Heart left ventricle (tissue), 13 donors: ENCODE measurements at regions not wholly inside any gene's neighbourhood (a gene's known extent, or its start where the extent isn't known, plus 50 kb on each side); places are given as distances from the start of the nearest gene placed in this dataset.

Experiments used
- POLR2A ChIP-seq, 2 donors: fragments of 450-650 bp; IDR thresholded peaks; one replicate each; pipeline ENCODE4 v1.6.1; 2017; ENCODE audit warnings: antibody characterized with exemption in 2 of 2, mild to moderate bottlenecking in 2 of 2, moderate library complexity in 2 of 2
- TF ChIP-seq, protein P1 (sequence below), 12 donors: fragments of 200-600 bp; sonication (generic) in 4 of 12; IDR thresholded peaks; one replicate each; pipeline versions ENCODE4 v1.5.0 to v1.8.0; 2018 to 2022; ENCODE audit warnings: antibody characterized with exemption in 12 of 12, mild to moderate bottlenecking in 5 of 12
- donor health status: ischemic (EF 13 %, LVEDD 7.1; RV severe dilation, severe dysfunction).
- donor health status: DM: no; HTN: yes; CAD: no.
- donor health status: DM: no; HTN: no; CAD: no.
- donor health status: ischemic (EF 25% LVEDD 6.9; RV normal size, moderate dysfunction).
- donor health status: ischemic (EF 25% LVEDD 5.7; RV mildly dilated, moderate dysfunction).
- donor health status: ischemic (EF 35%, LVEDD 5.7; RV mildly dilated, moderate dysfunction).
- donor health status: nonischemic (EF 11% LVEDD 7.7; RV severe dilation, severe dysfunction).
- donor health status: DM: yes; HTN: yes; CAD: no.
- donor health status: PGD.
- donor health status: ischemic (EF 29% LVEDD 5.4; RV normal size, mild dysfunction).
- donor health status: nonischemic (EF 23%, LVEDD 6.1; RV moderate dilation, normal function).

GRCh38 chr5:135745897-135746500 is 88.5 kb upstream of the SLC25A48 start:
- TF ChIP-seq POLR2A (IDR thresholded peaks at IDR 0.05), result no peak
- TF ChIP-seq, protein P1, sequence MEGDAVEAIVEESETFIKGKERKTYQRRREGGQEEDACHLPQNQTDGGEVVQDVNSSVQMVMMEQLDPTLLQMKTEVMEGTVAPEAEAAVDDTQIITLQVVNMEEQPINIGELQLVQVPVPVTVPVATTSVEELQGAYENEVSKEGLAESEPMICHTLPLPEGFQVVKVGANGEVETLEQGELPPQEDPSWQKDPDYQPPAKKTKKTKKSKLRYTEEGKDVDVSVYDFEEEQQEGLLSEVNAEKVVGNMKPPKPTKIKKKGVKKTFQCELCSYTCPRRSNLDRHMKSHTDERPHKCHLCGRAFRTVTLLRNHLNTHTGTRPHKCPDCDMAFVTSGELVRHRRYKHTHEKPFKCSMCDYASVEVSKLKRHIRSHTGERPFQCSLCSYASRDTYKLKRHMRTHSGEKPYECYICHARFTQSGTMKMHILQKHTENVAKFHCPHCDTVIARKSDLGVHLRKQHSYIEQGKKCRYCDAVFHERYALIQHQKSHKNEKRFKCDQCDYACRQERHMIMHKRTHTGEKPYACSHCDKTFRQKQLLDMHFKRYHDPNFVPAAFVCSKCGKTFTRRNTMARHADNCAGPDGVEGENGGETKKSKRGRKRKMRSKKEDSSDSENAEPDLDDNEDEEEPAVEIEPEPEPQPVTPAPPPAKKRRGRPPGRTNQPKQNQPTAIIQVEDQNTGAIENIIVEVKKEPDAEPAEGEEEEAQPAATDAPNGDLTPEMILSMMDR (IDR thresholded peaks at IDR 0.05), result no peak
